ENCODE measurements at regions not wholly inside any gene's neighbourhood (a gene's known extent, or its start where the extent isn't known, plus 50 kb on each side); places are given as distances from the start of the nearest gene placed in this dataset.

DNA sequence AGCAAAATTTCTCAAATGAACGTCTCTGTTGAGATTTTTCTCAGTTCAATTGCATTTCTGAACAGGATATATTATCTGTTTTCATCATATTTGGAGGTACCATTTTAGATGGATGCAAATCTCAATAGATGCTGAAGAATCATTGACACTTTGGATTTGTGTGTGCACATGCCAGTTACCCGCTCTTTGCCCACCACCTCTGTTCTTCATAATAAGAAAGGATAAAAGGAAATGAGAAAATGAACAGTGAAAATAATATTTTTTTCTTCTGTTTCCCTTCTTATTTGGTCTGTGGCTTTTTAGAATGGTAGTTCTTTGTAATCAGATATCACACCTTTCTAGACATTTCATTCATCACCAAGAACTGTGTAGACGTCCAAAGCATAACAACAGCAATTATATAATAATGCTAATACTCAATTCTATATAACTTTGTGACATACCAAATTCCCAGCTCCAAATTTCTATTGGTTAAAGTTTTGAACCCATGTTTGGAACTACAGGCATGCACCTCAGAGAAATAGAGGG is 256.7 kb upstream of the SATB1 start:
- TF ChIP-seq, protein P1, sequence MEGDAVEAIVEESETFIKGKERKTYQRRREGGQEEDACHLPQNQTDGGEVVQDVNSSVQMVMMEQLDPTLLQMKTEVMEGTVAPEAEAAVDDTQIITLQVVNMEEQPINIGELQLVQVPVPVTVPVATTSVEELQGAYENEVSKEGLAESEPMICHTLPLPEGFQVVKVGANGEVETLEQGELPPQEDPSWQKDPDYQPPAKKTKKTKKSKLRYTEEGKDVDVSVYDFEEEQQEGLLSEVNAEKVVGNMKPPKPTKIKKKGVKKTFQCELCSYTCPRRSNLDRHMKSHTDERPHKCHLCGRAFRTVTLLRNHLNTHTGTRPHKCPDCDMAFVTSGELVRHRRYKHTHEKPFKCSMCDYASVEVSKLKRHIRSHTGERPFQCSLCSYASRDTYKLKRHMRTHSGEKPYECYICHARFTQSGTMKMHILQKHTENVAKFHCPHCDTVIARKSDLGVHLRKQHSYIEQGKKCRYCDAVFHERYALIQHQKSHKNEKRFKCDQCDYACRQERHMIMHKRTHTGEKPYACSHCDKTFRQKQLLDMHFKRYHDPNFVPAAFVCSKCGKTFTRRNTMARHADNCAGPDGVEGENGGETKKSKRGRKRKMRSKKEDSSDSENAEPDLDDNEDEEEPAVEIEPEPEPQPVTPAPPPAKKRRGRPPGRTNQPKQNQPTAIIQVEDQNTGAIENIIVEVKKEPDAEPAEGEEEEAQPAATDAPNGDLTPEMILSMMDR (IDR thresholded peaks at IDR 0.05) = no peak
- TF ChIP-seq EZH2 (IDR thresholded peaks at IDR 0.05) = no peak

Data from neural progenitor cell (in vitro differentiated cells).